ENCODE measurements at regions not wholly inside any gene's neighbourhood (a gene's known extent, or its start where the extent isn't known, plus 50 kb on each side); places are given as distances from the start of the nearest gene placed in this dataset.

- CTCF ChIA-PET = no interaction called here
- POLR2A ChIA-PET = no interaction called here
- Mint-ChIP-seq H3K4me3 (no peak overlapping the region), H3K36me3 (peaks cover 51% of the 10 kb centered on the region), H3K9me3 (peaks cover 62% of the 10 kb centered on the region), H3K27ac (no peak overlapping the region), H3K4me1 (peaks cover 22% of the 10 kb centered on the region), H3K27me3 (ENCODE audit: low read depth) (peaks cover 2% of the 10 kb centered on the region; the same call in 1 of the 2 replicates)
- no peak for DNase-seq (ENCODE audit: low spot score)
- TF ChIP-seq EMX1 (CRISPR knock-in tag; IDR thresholded peaks at IDR 0.05) (no peak), AFF4 (CRISPR knock-in tag; IDR thresholded peaks at IDR 0.05; ENCODE audit: borderline replicate concordance) (no peak), TCF7 (CRISPR knock-in tag; IDR thresholded peaks at IDR 0.05; ENCODE audit: low read depth) (no peak), ATF1 (CRISPR knock-in tag; IDR thresholded peaks at IDR 0.05) (no peak), ZMAT4 (CRISPR knock-in tag; IDR thresholded peaks at IDR 0.05) (no peak), ZNF416 (CRISPR knock-in tag; IDR thresholded peaks at IDR 0.05) (no peak), ZNF263 (CRISPR knock-in tag; IDR thresholded peaks at IDR 0.05; ENCODE audit: low read depth) (no peak), E2F1 (CRISPR knock-in tag; IDR thresholded peaks at IDR 0.05) (no peak), ETV6 (CRISPR knock-in tag; IDR thresholded peaks at IDR 0.05) (no peak), ZNF219 (CRISPR knock-in tag; IDR thresholded peaks at IDR 0.05; ENCODE audit: borderline replicate concordance) (no peak), ERG (CRISPR knock-in tag; IDR thresholded peaks at IDR 0.05) (no peak), RELA (CRISPR knock-in tag; IDR thresholded peaks at IDR 0.05; ENCODE audit: borderline replicate concordance) (no peak), MYBL2 (CRISPR knock-in tag; IDR thresholded peaks at IDR 0.05) (no peak), PRDM15 (CRISPR knock-in tag; IDR thresholded peaks at IDR 0.05) (no peak), ZNF671 (CRISPR knock-in tag; IDR thresholded peaks at IDR 0.05) (no peak), NR2C2 (CRISPR knock-in tag; IDR thresholded peaks at IDR 0.05) (no peak), MAX (CRISPR knock-in tag; IDR thresholded peaks at IDR 0.05) (no peak), CTCF (IDR thresholded peaks at IDR 0.05) (no peak)
- ATAC-seq = no peak
Measured at GRCh38 chr6:25132934-25133333, 146.2 kb upstream of the CARMIL1 start.

Measured in WTC11 (cell line).